ENCODE measurements at regions not wholly inside any gene's neighbourhood (a gene's known extent, or its start where the extent isn't known, plus 50 kb on each side); places are given as distances from the start of the nearest gene placed in this dataset.

DNA sequence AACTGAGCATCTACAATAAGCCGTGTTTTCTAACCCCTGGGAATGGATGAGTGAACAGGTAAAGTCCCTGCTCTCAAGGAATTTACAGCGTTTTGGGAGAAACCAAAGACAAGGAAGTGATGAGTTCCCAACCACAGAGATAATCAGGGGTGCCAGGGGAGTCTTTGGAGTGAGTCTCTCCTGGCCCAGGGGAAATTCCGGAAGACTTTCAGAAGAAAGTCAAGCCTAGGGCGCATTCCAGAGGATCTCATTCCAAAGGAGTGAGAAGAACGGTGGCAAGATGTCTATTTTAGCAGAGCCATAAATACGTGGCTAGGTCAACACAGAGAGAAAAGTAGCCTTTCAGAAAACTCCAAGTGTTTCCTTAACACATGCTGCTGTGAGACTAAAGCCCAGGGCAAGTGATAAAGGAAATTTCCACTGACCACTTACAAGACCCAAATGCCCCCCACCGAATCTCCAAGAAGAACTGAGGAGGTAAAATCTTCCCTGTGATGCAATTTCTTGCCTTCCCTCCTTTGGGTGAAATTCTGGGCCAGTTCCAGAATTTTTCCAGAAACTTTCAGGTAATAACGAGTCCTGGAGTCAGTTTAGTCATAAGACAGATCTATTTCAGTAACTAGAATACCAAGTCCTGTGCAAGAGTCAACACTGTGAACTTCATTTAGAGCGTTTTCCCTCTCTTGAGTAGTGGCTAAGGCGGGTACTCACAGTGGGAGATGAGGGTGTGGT, 437.4 kb downstream of the NR2F2 start:
- no peaks in the 10 kb centered on the region for H3K4me1 ChIP-seq
- H3K9me3 ChIP-seq: no peaks in the 10 kb centered on the region
- no peak overlapping the region for H3K27ac ChIP-seq
- DNase-seq: no peak
- no peak for TF ChIP-seq POLR2A (IDR thresholded peaks at IDR 0.05)
- TF ChIP-seq, protein P1, sequence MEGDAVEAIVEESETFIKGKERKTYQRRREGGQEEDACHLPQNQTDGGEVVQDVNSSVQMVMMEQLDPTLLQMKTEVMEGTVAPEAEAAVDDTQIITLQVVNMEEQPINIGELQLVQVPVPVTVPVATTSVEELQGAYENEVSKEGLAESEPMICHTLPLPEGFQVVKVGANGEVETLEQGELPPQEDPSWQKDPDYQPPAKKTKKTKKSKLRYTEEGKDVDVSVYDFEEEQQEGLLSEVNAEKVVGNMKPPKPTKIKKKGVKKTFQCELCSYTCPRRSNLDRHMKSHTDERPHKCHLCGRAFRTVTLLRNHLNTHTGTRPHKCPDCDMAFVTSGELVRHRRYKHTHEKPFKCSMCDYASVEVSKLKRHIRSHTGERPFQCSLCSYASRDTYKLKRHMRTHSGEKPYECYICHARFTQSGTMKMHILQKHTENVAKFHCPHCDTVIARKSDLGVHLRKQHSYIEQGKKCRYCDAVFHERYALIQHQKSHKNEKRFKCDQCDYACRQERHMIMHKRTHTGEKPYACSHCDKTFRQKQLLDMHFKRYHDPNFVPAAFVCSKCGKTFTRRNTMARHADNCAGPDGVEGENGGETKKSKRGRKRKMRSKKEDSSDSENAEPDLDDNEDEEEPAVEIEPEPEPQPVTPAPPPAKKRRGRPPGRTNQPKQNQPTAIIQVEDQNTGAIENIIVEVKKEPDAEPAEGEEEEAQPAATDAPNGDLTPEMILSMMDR (IDR thresholded peaks at IDR 0.05): no peak
- H3K36me3 ChIP-seq: no peaks in the 10 kb centered on the region
- intact Hi-C loops (cut with DNase I): no loop called here
- H3K4me3 ChIP-seq (replicated peaks in 1 of 3): no peak overlapping the region
- 41 to 43% methylated on average over 10 of the region's 10 CpGs for WGBS, 2 donors
- no peaks in the 10 kb centered on the region for H3K27me3 ChIP-seq

GRCh38 chr15:96768435-96768789, 437.9 kb downstream of the NR2F2 start:
- H3K27me3 ChIP-seq: no peaks in the 10 kb centered on the region
- no peak for TF ChIP-seq POLR2A (IDR thresholded peaks at IDR 0.05)
- TF ChIP-seq, protein P1 (IDR thresholded peaks at IDR 0.05): no peak
- WGBS, 2 donors: 49 to 50% methylated on average over 5 of the region's 5 CpGs
- no peaks in the 10 kb centered on the region for H3K9me3 ChIP-seq
- DNase-seq: no peak
- no peak overlapping the region for H3K4me3 ChIP-seq (replicated peaks in 1 of 3)
- intact Hi-C loops (cut with DNase I): no loop called here
- no peak overlapping the region for H3K27ac ChIP-seq
- no peaks in the 10 kb centered on the region for H3K36me3 ChIP-seq
- H3K4me1 ChIP-seq: no peaks in the 10 kb centered on the region

- Histone ChIP-seq H3K27me3 (no peaks in the 10 kb centered on the region), H3K9me3 (no peaks in the 10 kb centered on the region), H3K4me3 (replicated peaks in 1 of 3) (no peak overlapping the region), H3K27ac (no peak overlapping the region), H3K4me1 (no peaks in the 10 kb centered on the region), H3K36me3 (no peaks in the 10 kb centered on the region)
- WGBS, 2 donors: 73 to 74% methylated on average over 2 of the region's 2 CpGs
- TF ChIP-seq, protein P1 (IDR thresholded peaks at IDR 0.05): no peak
- TF ChIP-seq POLR2A (IDR thresholded peaks at IDR 0.05): no peak
- intact Hi-C loops (cut with DNase I): no loop called here
- DNase-seq: no peak
These were observed 440.5 kb downstream of the NR2F2 start for GRCh38 chr15:96771035-96771434.

DNA sequence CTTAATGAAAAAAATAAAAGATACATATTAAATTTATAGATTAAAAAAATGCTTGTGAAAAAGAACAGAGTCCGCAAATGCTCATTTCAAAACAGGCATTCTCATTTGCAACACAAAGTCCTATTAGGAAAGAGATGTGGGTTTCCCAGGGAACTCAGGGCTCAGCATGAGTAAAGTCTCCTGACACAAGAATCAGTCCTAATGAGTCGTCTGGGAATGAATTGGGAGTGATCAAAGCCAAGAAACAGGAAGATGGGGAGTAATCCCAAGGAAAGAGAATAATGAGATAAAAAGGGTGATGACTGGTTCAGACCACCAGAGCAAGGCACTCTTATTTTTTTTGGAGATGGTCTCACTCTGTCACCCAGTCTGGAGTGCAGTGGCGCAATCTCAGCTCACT, 443.7 kb downstream of the NR2F2 start:
- no peak overlapping the region for H3K4me3 ChIP-seq (replicated peaks in 1 of 3)
- H3K27ac ChIP-seq: no peak overlapping the region
- no peaks in the 10 kb centered on the region for H3K36me3 ChIP-seq
- intact Hi-C loops (cut with DNase I): no loop called here
- DNase-seq: no peak
- WGBS, 2 donors: 76 to 80% methylated on average over 3 of the region's 3 CpGs
- no peaks in the 10 kb centered on the region for H3K9me3 ChIP-seq
- H3K27me3 ChIP-seq: no peaks in the 10 kb centered on the region
- no peak for TF ChIP-seq POLR2A (IDR thresholded peaks at IDR 0.05)
- TF ChIP-seq, protein P1 (IDR thresholded peaks at IDR 0.05): no peak
- H3K4me1 ChIP-seq: no peaks in the 10 kb centered on the region

- intact Hi-C loops (cut with DNase I): no loop called here
- WGBS, 2 donors: 93 to 95% methylated on average over 3 of the region's 3 CpGs
- no peak overlapping the region for H3K4me3 ChIP-seq (replicated peaks in 1 of 3)
- no peak for TF ChIP-seq POLR2A (IDR thresholded peaks at IDR 0.05)
- TF ChIP-seq, protein P1 (IDR thresholded peaks at IDR 0.05): no peak
- no peaks in the 10 kb centered on the region for H3K9me3 ChIP-seq
- no peaks in the 10 kb centered on the region for H3K36me3 ChIP-seq
- no peak for DNase-seq
- H3K27ac ChIP-seq: no peak overlapping the region
- H3K27me3 ChIP-seq: no peaks in the 10 kb centered on the region
- H3K4me1 ChIP-seq: no peaks in the 10 kb centered on the region
These were observed 453.2 kb downstream of the NR2F2 start for GRCh38 chr15:96783746-96784145.

Data from thyroid gland (tissue), 4 donors.